ENCODE measurements at regions not wholly inside any gene's neighbourhood (a gene's known extent, or its start where the extent isn't known, plus 50 kb on each side); places are given as distances from the start of the nearest gene placed in this dataset.

- H3K27ac ChIP-seq (ENCODE audit: low read depth, low read length, severe bottlenecking), result no peak overlapping the region
- H3K36me3 ChIP-seq (ENCODE audit: control insufficient read depth, insufficient read depth, low read length), result no peaks in the 10 kb centered on the region
- H3K4me3 ChIP-seq (ENCODE audit: extremely low read depth, insufficient read depth, low read length, poor library complexity, severe bottlenecking), result no peak overlapping the region
- WGBS, 2 experiments (ENCODE audit: insufficient coverage in 2 of 2), result 69 to 77% methylated on average over 2 of the region's 2 CpGs
- H3K4me1 ChIP-seq (ENCODE audit: control insufficient read depth, insufficient read depth, low read length, poor library complexity, severe bottlenecking), result peaks cover 3% of the 10 kb centered on the region
- no peaks in the 10 kb centered on the region for H3K9me3 ChIP-seq (ENCODE audit: control insufficient read depth, low read length)
Observed at GRCh38 chr5:74017112-74017511, 391.1 kb downstream of the ARHGEF28 start.

- H3K27ac ChIP-seq (ENCODE audit: low read depth, low read length, severe bottlenecking), result no peak overlapping the region
- H3K4me1 ChIP-seq (ENCODE audit: control insufficient read depth, insufficient read depth, low read length, poor library complexity, severe bottlenecking), result peaks cover 3% of the 10 kb centered on the region
- H3K36me3 ChIP-seq (ENCODE audit: control insufficient read depth, insufficient read depth, low read length), result no peaks in the 10 kb centered on the region
- WGBS, 2 experiments (ENCODE audit: insufficient coverage in 2 of 2), result 81 to 90% methylated on average over 3 to 4 of the region's 4 CpGs
- H3K9me3 ChIP-seq (ENCODE audit: control insufficient read depth, low read length), result no peaks in the 10 kb centered on the region
- H3K4me3 ChIP-seq (ENCODE audit: extremely low read depth, insufficient read depth, low read length, poor library complexity, severe bottlenecking), result no peak overlapping the region
Observed at GRCh38 chr5:74016373-74016772, 390.4 kb downstream of the ARHGEF28 start.

- no peaks in the 10 kb centered on the region for H3K36me3 ChIP-seq (ENCODE audit: control insufficient read depth, insufficient read depth, low read length)
- peaks cover 3% of the 10 kb centered on the region for H3K4me1 ChIP-seq (ENCODE audit: control insufficient read depth, insufficient read depth, low read length, poor library complexity, severe bottlenecking)
- 89 to 100% methylated on average over 1 of the region's 1 CpG for WGBS, 2 experiments (ENCODE audit: insufficient coverage in 2 of 2)
- H3K27ac ChIP-seq (ENCODE audit: low read depth, low read length, severe bottlenecking), result no peak overlapping the region
- no peak overlapping the region for H3K4me3 ChIP-seq (ENCODE audit: extremely low read depth, insufficient read depth, low read length, poor library complexity, severe bottlenecking)
- H3K9me3 ChIP-seq (ENCODE audit: control insufficient read depth, low read length), result no peaks in the 10 kb centered on the region
Observed at GRCh38 chr5:74015716-74016115, 389.7 kb downstream of the ARHGEF28 start.

- no peak overlapping the region for H3K27ac ChIP-seq (ENCODE audit: low read depth, low read length, severe bottlenecking)
- peaks cover 3% of the 10 kb centered on the region for H3K4me1 ChIP-seq (ENCODE audit: control insufficient read depth, insufficient read depth, low read length, poor library complexity, severe bottlenecking)
- H3K36me3 ChIP-seq (ENCODE audit: control insufficient read depth, insufficient read depth, low read length), result no peaks in the 10 kb centered on the region
- H3K9me3 ChIP-seq (ENCODE audit: control insufficient read depth, low read length), result no peaks in the 10 kb centered on the region
- H3K4me3 ChIP-seq (ENCODE audit: extremely low read depth, insufficient read depth, low read length, poor library complexity, severe bottlenecking), result no peak overlapping the region
- 77 to 82% methylated on average over 2 of the region's 2 CpGs for WGBS, 2 experiments (ENCODE audit: insufficient coverage in 2 of 2)
Observed at GRCh38 chr5:74013222-74013621, 387.2 kb downstream of the ARHGEF28 start.

- Histone ChIP-seq H3K36me3 (ENCODE audit: control insufficient read depth, insufficient read depth, low read length) (no peaks in the 10 kb centered on the region), H3K4me3 (ENCODE audit: extremely low read depth, insufficient read depth, low read length, poor library complexity, severe bottlenecking) (no peak overlapping the region), H3K9me3 (ENCODE audit: control insufficient read depth, low read length) (no peaks in the 10 kb centered on the region), H3K4me1 (ENCODE audit: control insufficient read depth, insufficient read depth, low read length, poor library complexity, severe bottlenecking) (no peaks in the 10 kb centered on the region), H3K27ac (ENCODE audit: low read depth, low read length, severe bottlenecking) (no peak overlapping the region)
- no CpG with 5 or more reads among the region's 1 CpG for WGBS, 2 experiments (ENCODE audit: insufficient coverage in 2 of 2)
Observed at GRCh38 chr5:74009502-74009901, 383.5 kb downstream of the ARHGEF28 start.

- H3K36me3 ChIP-seq (ENCODE audit: control insufficient read depth, insufficient read depth, low read length), result no peaks in the 10 kb centered on the region
- no peaks in the 10 kb centered on the region for H3K9me3 ChIP-seq (ENCODE audit: control insufficient read depth, low read length)
- H3K4me1 ChIP-seq (ENCODE audit: control insufficient read depth, insufficient read depth, low read length, poor library complexity, severe bottlenecking), result no peaks in the 10 kb centered on the region
- no peak overlapping the region for H3K4me3 ChIP-seq (ENCODE audit: extremely low read depth, insufficient read depth, low read length, poor library complexity, severe bottlenecking)
- H3K27ac ChIP-seq (ENCODE audit: low read depth, low read length, severe bottlenecking), result no peak overlapping the region
- no CpG with 5 or more reads among the region's 1 CpG for WGBS, 2 experiments (ENCODE audit: insufficient coverage in 2 of 2)
Observed at GRCh38 chr5:74007193-74007592, 381.2 kb downstream of the ARHGEF28 start.

- Histone ChIP-seq H3K4me3 (ENCODE audit: extremely low read depth, insufficient read depth, low read length, poor library complexity, severe bottlenecking) (no peak overlapping the region), H3K36me3 (ENCODE audit: control insufficient read depth, insufficient read depth, low read length) (no peaks in the 10 kb centered on the region), H3K9me3 (ENCODE audit: control insufficient read depth, low read length) (no peaks in the 10 kb centered on the region), H3K4me1 (ENCODE audit: control insufficient read depth, insufficient read depth, low read length, poor library complexity, severe bottlenecking) (no peaks in the 10 kb centered on the region), H3K27ac (ENCODE audit: low read depth, low read length, severe bottlenecking) (no peak overlapping the region)
- 71% methylated on average over 1 of the region's 3 CpGs; no CpG with 5 or more reads in 1 of the 2 experiments for WGBS, 2 experiments (ENCODE audit: insufficient coverage in 2 of 2)
Observed at GRCh38 chr5:73999297-73999696, 373.3 kb downstream of the ARHGEF28 start.

- Histone ChIP-seq H3K4me1 (ENCODE audit: control insufficient read depth, insufficient read depth, low read length, poor library complexity, severe bottlenecking) (no peaks in the 10 kb centered on the region), H3K36me3 (ENCODE audit: control insufficient read depth, insufficient read depth, low read length) (no peaks in the 10 kb centered on the region), H3K9me3 (ENCODE audit: control insufficient read depth, low read length) (no peaks in the 10 kb centered on the region), H3K27ac (ENCODE audit: low read depth, low read length, severe bottlenecking) (no peak overlapping the region), H3K4me3 (ENCODE audit: extremely low read depth, insufficient read depth, low read length, poor library complexity, severe bottlenecking) (no peak overlapping the region)
- WGBS, 2 experiments (ENCODE audit: insufficient coverage in 2 of 2), result 75 to 85% methylated on average over 1 to 2 of the region's 4 CpGs
Observed at GRCh38 chr5:73998489-73998888, 372.5 kb downstream of the ARHGEF28 start.

GRCh38 chr5:73997960-73998359 lies 372.0 kb downstream of the ARHGEF28 start:
- H3K4me3 ChIP-seq (ENCODE audit: extremely low read depth, insufficient read depth, low read length, poor library complexity, severe bottlenecking), result no peak overlapping the region
- H3K4me1 ChIP-seq (ENCODE audit: control insufficient read depth, insufficient read depth, low read length, poor library complexity, severe bottlenecking), result no peaks in the 10 kb centered on the region
- H3K27ac ChIP-seq (ENCODE audit: low read depth, low read length, severe bottlenecking), result no peak overlapping the region
- no peaks in the 10 kb centered on the region for H3K9me3 ChIP-seq (ENCODE audit: control insufficient read depth, low read length)
- no peaks in the 10 kb centered on the region for H3K36me3 ChIP-seq (ENCODE audit: control insufficient read depth, insufficient read depth, low read length)

GRCh38 chr5:73996151-73996755 lies 370.3 kb downstream of the ARHGEF28 start:
- no peaks in the 10 kb centered on the region for H3K9me3 ChIP-seq (ENCODE audit: control insufficient read depth, low read length)
- H3K4me3 ChIP-seq (ENCODE audit: extremely low read depth, insufficient read depth, low read length, poor library complexity, severe bottlenecking), result no peak overlapping the region
- no peak overlapping the region for H3K27ac ChIP-seq (ENCODE audit: low read depth, low read length, severe bottlenecking)
- 71 to 80% methylated on average over 1 to 2 of the region's 2 CpGs for WGBS, 2 experiments (ENCODE audit: insufficient coverage in 2 of 2)
- no peaks in the 10 kb centered on the region for H3K4me1 ChIP-seq (ENCODE audit: control insufficient read depth, insufficient read depth, low read length, poor library complexity, severe bottlenecking)
- no peaks in the 10 kb centered on the region for H3K36me3 ChIP-seq (ENCODE audit: control insufficient read depth, insufficient read depth, low read length)

GRCh38 chr5:73994963-73995362 lies 369.0 kb downstream of the ARHGEF28 start:
- no peak overlapping the region for H3K27ac ChIP-seq (ENCODE audit: low read depth, low read length, severe bottlenecking)
- 60 to 86% methylated on average over 1 of the region's 2 CpGs for WGBS, 2 experiments (ENCODE audit: insufficient coverage in 2 of 2)
- H3K9me3 ChIP-seq (ENCODE audit: control insufficient read depth, low read length), result no peaks in the 10 kb centered on the region
- H3K36me3 ChIP-seq (ENCODE audit: control insufficient read depth, insufficient read depth, low read length), result no peaks in the 10 kb centered on the region
- H3K4me1 ChIP-seq (ENCODE audit: control insufficient read depth, insufficient read depth, low read length, poor library complexity, severe bottlenecking), result no peaks in the 10 kb centered on the region
- no peak overlapping the region for H3K4me3 ChIP-seq (ENCODE audit: extremely low read depth, insufficient read depth, low read length, poor library complexity, severe bottlenecking)

Measured in mesodermal cell (in vitro differentiated cells).